H9 (cell line): ENCODE measurements at regions not wholly inside any gene's neighbourhood (a gene's known extent, or its start where the extent isn't known, plus 50 kb on each side); places are given as distances from the start of the nearest gene placed in this dataset.

ENCODE experiments used
- DNase-seq: peaks from one replicate; pipeline ENCODE4 v3.0.0-alpha.2; 2017
- H2AFZ ChIP-seq: one replicate; pipeline ENCODE4 v1.6.1; 2013; ENCODE audit warnings: mild to moderate bottlenecking, low read length, control low read depth, moderate library complexity
- H2AK5ac ChIP-seq: 2 replicates; pipeline ENCODE4 v1.6.1; 2013; ENCODE audit warnings: low read length, control low read depth, mixed read lengths; ENCODE audit not compliant: insufficient read length
- H2BK120ac ChIP-seq: one replicate; pipeline ENCODE4 v1.6.1; 2013; ENCODE audit warnings: low read depth, mild to moderate bottlenecking, low read length, control low read depth, inconsistent platforms; ENCODE audit not compliant: poor library complexity, severe bottlenecking
- H2BK12ac ChIP-seq: 2 replicates; pipeline ENCODE4 v1.6.1; 2013; ENCODE audit warnings: low read length, control low read depth, mixed read lengths, low read depth; ENCODE audit not compliant: insufficient read length
- H2BK15ac ChIP-seq: 2 replicates; pipeline ENCODE4 v1.6.1; 2013; ENCODE audit warnings: low read depth, low read length, control low read depth
- H2BK20ac ChIP-seq: one replicate; pipeline ENCODE4 v1.6.1; 2013; ENCODE audit warnings: low read depth, mild to moderate bottlenecking, low read length, control low read depth, inconsistent platforms; ENCODE audit not compliant: poor library complexity, severe bottlenecking
- H2BK5ac ChIP-seq: 2 replicates; pipeline ENCODE4 v1.6.1; 2013; ENCODE audit warnings: low read length, control low read depth, mixed read lengths; ENCODE audit not compliant: insufficient read length
- H3K14ac ChIP-seq: 2 replicates; pipeline ENCODE4 v1.6.1; 2013; ENCODE audit warnings: low read length, control low read depth; ENCODE audit not compliant: insufficient read depth
- H3K18ac ChIP-seq: 2 replicates; pipeline ENCODE4 v1.6.1; 2013; ENCODE audit warnings: low read depth, mild to moderate bottlenecking, mixed read lengths, low read length, control low read depth; ENCODE audit not compliant: insufficient read length
- H3K23ac ChIP-seq: 2 replicates; pipeline ENCODE4 v1.6.1; 2013; ENCODE audit warnings: low read length, control low read depth, mixed read lengths, low read depth; ENCODE audit not compliant: insufficient read length
- H3K23me2 ChIP-seq: 2 replicates; pipeline ENCODE4 v1.6.1; 2013; ENCODE audit warnings: low read depth, mild to moderate bottlenecking, mixed read lengths, low read length, control low read depth; ENCODE audit not compliant: insufficient read length, poor library complexity, severe bottlenecking
- H3K27ac ChIP-seq: 2 replicates; pipeline ENCODE4 v1.5.1; 2013; ENCODE audit warnings: low read length, control low read depth, mixed read lengths, low read depth; ENCODE audit not compliant: insufficient read length
- H3K27me3 ChIP-seq: 2 replicates; pipeline ENCODE4 v1.6.1; 2013; ENCODE audit warnings: low read length, control low read depth, inconsistent platforms; ENCODE audit not compliant: insufficient read depth
- H3K4ac ChIP-seq: 2 replicates; pipeline ENCODE4 v1.6.1; 2013; ENCODE audit warnings: low read depth, mild to moderate bottlenecking, control low read depth, inconsistent platforms, low read length, moderate library complexity
- H3K4me1 ChIP-seq: 2 replicates; pipeline ENCODE4 v1.6.1; 2013; ENCODE audit warnings: low read length, control low read depth, inconsistent platforms; ENCODE audit not compliant: insufficient read depth
- H3K4me2 ChIP-seq: 2 replicates; pipeline ENCODE4 v1.6.1; 2013; ENCODE audit warnings: low read length, control low read depth, mixed read lengths; ENCODE audit not compliant: insufficient read length, insufficient read depth
- H3K56ac ChIP-seq: 2 replicates; pipeline ENCODE4 v1.6.1; 2013; ENCODE audit warnings: low read depth, mild to moderate bottlenecking, mixed read lengths, low read length, control low read depth; ENCODE audit not compliant: insufficient read length
- H3K79me1 ChIP-seq: 2 replicates; pipeline ENCODE4 v1.6.1; 2013; ENCODE audit warnings: low read depth, mild to moderate bottlenecking, moderate library complexity, low read length, control low read depth, inconsistent platforms; ENCODE audit not compliant: insufficient read depth, poor library complexity, severe bottlenecking
- H3K79me2 ChIP-seq: 2 replicates; pipeline ENCODE4 v1.6.1; 2013; ENCODE audit warnings: low read length, control low read depth, inconsistent platforms; ENCODE audit not compliant: insufficient read depth
- H3K9ac ChIP-seq: 2 replicates; pipeline ENCODE4 v1.6.1; 2013; ENCODE audit warnings: low read length, control low read depth, mixed read lengths; ENCODE audit not compliant: insufficient read length; ENCODE audit errors: extremely low read depth
- H3K9me3 ChIP-seq: one replicate; pipeline ENCODE4 v1.6.1; 2013; ENCODE audit warnings: low read depth, low read length, inconsistent platforms; ENCODE audit not compliant: control insufficient read depth
- H3T11ph ChIP-seq: one replicate; pipeline ENCODE4 v1.6.1; 2013; ENCODE audit warnings: mild to moderate bottlenecking, low read length, control low read depth, inconsistent platforms
- H4K20me1 ChIP-seq: one replicate; pipeline ENCODE4 v1.6.1; 2013; ENCODE audit not compliant: control insufficient read depth, insufficient read length, insufficient read depth
- H4K5ac ChIP-seq: 2 replicates; pipeline ENCODE4 v1.6.1; 2013; ENCODE audit warnings: low read depth, mild to moderate bottlenecking, mixed read lengths, low read length, control low read depth; ENCODE audit not compliant: insufficient read length
- H4K8ac ChIP-seq: replicated peaks from 2 replicates; pipeline ENCODE4 v1.6.1; 2013; ENCODE audit warnings: low read length, control low read depth, mixed read lengths, low read depth; ENCODE audit not compliant: insufficient read length
- H4K91ac ChIP-seq: 2 replicates; pipeline ENCODE4 v1.6.1; 2013; ENCODE audit warnings: low read depth, mild to moderate bottlenecking, moderate library complexity, mixed read lengths, low read length, control low read depth; ENCODE audit not compliant: insufficient read length
- H3K27ac Mint-ChIP-seq, 3 experiments: 2 replicates in 2 of 3; 3 replicates in 1 of 3; pipeline ENCODE4 v1.8.0; 2020 to 2021; ENCODE audit warnings: mixed read lengths in 3 of 3, mild to moderate bottlenecking in 1 of 3, moderate library complexity in 1 of 3
- H3K27me3 Mint-ChIP-seq: 2 replicates; pipeline ENCODE4 v1.8.0; 2021; ENCODE audit warnings: low read depth, mild to moderate bottlenecking, moderate library complexity, mixed read lengths
- H3K36me3 Mint-ChIP-seq, 3 experiments: 2 replicates in 2 of 3; 3 replicates in 1 of 3; pipeline ENCODE4 v1.8.0; 2020 to 2021; ENCODE audit warnings: low read depth in 3 of 3, mixed read lengths in 3 of 3; ENCODE audit not compliant: insufficient read depth in 1 of 3
- H3K4me1 Mint-ChIP-seq, 2 experiments: 2 replicates each; pipeline ENCODE4 v1.8.0; 2020; ENCODE audit warnings: mixed read lengths in 2 of 2
- H3K4me3 Mint-ChIP-seq, 2 experiments: 2 replicates in 1 of 2; 3 replicates in 1 of 2; pipeline ENCODE4 v1.8.0; 2020 to 2021; ENCODE audit warnings: mild to moderate bottlenecking in 2 of 2, mixed read lengths in 2 of 2, moderate library complexity in 1 of 2
- H3K9me3 Mint-ChIP-seq, 2 experiments: 2 replicates in 1 of 2; 3 replicates in 1 of 2; pipeline ENCODE4 v1.8.0; 2020; ENCODE audit warnings: mild to moderate bottlenecking in 2 of 2, mixed read lengths in 2 of 2, moderate library complexity in 1 of 2
- WGBS: extraction: QIAGEN DNeasy Blood & Tissue Kit; methylation state at CpG from one replicate; pipeline ENCODE4 v1.1.7; 2013; ENCODE audit warnings: missing lambda C conversion rate, low lambda C conversion rate, mixed read lengths; ENCODE audit not compliant: insufficient read length; ENCODE audit errors: extremely low coverage; 5-methylcytosine and 5-hydroxymethylcytosine counted together
- TF ChIP-seq, protein P1 (sequence below): fragments of 200-600 bp; sonication (generic); conservative IDR thresholded peaks from 3 replicates; pipeline ENCODE4 v1.8.0; 2021; ENCODE audit warnings: antibody characterized with exemption, mild to moderate bottlenecking

DNA sequence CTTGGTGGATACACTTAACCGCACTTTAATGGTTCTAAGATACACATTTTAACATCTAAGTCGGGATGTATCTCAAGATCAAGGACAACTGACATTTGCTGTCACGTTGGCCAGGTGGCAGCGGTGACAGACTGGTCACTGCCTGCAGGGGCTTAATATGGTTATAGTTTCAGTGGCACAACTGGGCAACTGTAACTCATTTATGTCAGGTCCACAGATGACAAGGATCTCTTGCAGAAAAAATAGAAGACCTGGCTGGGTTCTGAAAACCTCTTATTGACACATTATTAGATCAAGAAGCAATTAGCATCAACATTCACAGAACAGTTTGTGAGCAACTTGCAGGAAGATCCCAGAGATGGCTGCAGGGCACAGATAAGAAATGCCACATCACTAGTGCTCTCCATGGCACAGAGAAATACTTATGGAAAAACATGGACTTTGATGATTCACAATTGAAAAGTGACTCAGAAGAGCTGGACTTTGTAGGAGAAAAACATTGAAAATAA lies 99.6 kb upstream of the SORBS2 start:
- TF ChIP-seq, protein P1, sequence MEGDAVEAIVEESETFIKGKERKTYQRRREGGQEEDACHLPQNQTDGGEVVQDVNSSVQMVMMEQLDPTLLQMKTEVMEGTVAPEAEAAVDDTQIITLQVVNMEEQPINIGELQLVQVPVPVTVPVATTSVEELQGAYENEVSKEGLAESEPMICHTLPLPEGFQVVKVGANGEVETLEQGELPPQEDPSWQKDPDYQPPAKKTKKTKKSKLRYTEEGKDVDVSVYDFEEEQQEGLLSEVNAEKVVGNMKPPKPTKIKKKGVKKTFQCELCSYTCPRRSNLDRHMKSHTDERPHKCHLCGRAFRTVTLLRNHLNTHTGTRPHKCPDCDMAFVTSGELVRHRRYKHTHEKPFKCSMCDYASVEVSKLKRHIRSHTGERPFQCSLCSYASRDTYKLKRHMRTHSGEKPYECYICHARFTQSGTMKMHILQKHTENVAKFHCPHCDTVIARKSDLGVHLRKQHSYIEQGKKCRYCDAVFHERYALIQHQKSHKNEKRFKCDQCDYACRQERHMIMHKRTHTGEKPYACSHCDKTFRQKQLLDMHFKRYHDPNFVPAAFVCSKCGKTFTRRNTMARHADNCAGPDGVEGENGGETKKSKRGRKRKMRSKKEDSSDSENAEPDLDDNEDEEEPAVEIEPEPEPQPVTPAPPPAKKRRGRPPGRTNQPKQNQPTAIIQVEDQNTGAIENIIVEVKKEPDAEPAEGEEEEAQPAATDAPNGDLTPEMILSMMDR = no peak
- Histone ChIP-seq H3K9me3 (no peaks in the 10 kb centered on the region), H3K27me3 (no peaks in the 10 kb centered on the region), H3K79me1 (no peaks in the 10 kb centered on the region), H2BK15ac (no peak overlapping the region), H2BK20ac (no peak overlapping the region), H3K4ac (no peak overlapping the region), H2AFZ (no peak overlapping the region), H3K23ac (no peak overlapping the region), H3K56ac (no peak overlapping the region), H3K4me1 (peaks cover 5% of the 10 kb centered on the region; the same call in 1 of the 2 replicates), H3K14ac (no peak overlapping the region), H4K91ac (no peak overlapping the region), H4K5ac (no peak overlapping the region), H3K23me2 (no peaks in the 10 kb centered on the region), H3T11ph (no peak overlapping the region), H3K79me2 (no peaks in the 10 kb centered on the region), H2BK12ac (no peak overlapping the region), H3K9ac (no peak overlapping the region), H4K8ac (no peak overlapping the region), H3K4me2 (no peak overlapping the region), H4K20me1 (no peaks in the 10 kb centered on the region), H3K27ac (no peak overlapping the region), H2BK5ac (no peak overlapping the region), H2AK5ac (no peak overlapping the region), H3K18ac (no peak overlapping the region), H2BK120ac (no peak overlapping the region)
- no peak for DNase-seq
- Mint-ChIP-seq H3K27ac (no peak overlapping the region), H3K36me3 (no peaks in the 10 kb centered on the region), H3K4me1 (peaks cover 29 to 34% of the 10 kb centered on the region in 2 experiments), H3K27me3 (no peaks in the 10 kb centered on the region), H3K9me3 (no peaks in the 10 kb centered on the region), H3K4me3 (no peak overlapping the region)
- no CpG with 5 or more reads among the region's 4 CpGs for WGBS
